ENCODE measurements at regions not wholly inside any gene's neighbourhood (a gene's known extent, or its start where the extent isn't known, plus 50 kb on each side); places are given as distances from the start of the nearest gene placed in this dataset.

- TF ChIP-seq CTCF (IDR thresholded peaks at IDR 0.05) (no peak), EZH2 (IDR thresholded peaks at IDR 0.05; ENCODE audit: borderline replicate concordance, insufficient read depth, low read depth, low read length, poor library complexity, severe bottlenecking) (no peak)
- H4K20me1 ChIP-seq (ENCODE audit: control insufficient read depth, insufficient read depth, low read length, poor library complexity, severe bottlenecking) = no peaks in the 10 kb centered on the region
- H3K27me3 Mint-ChIP-seq = peaks cover 4% of the 10 kb centered on the region
- H3K27me3 ChIP-seq (replicated peaks in 1 of 4; ENCODE audit: control extremely low read depth in 1 of 4, control insufficient read depth in 3 of 4, insufficient read depth in 4 of 4, low read length in 3 of 4) = no peaks in the 10 kb centered on the region
- ChIA-PET POLR2A (no interaction called here), CTCF (no interaction called here)
- no peaks in the 10 kb centered on the region for H3K4me1 Mint-ChIP-seq
- no peak overlapping the region for H3K4me3 ChIP-seq (ENCODE audit: control extremely low read depth in 1 of 5, extremely low read depth in 1 of 5, insufficient read depth in 1 of 5, low read depth in 2 of 5, low read length in 4 of 5)
- no peak for ATAC-seq (ENCODE audit: low read depth)
- no peaks in the 10 kb centered on the region for H3K79me2 ChIP-seq (ENCODE audit: control insufficient read depth, insufficient read depth, low read length)
- DNase-seq = no peak
- no peak overlapping the region for H3K4me2 ChIP-seq (replicated peaks; ENCODE audit: low read depth, low read length, poor library complexity, severe bottlenecking)
- no peaks in the 10 kb centered on the region for H3K36me3 ChIP-seq (replicated peaks in 1 of 2; ENCODE audit: control extremely low read depth in 1 of 2, control insufficient read depth in 1 of 2, extremely low read depth in 1 of 2, insufficient read depth in 2 of 2, low read length in 1 of 2)
- H3K4me1 ChIP-seq (ENCODE audit: control insufficient read depth in 2 of 2, insufficient read depth in 2 of 2, low read length in 2 of 2) = no peaks in the 10 kb centered on the region
- no peak overlapping the region for H3K27ac Mint-ChIP-seq
- H3K27ac ChIP-seq (ENCODE audit: low read length in 2 of 2) = no peak overlapping the region
- H3K9me3 Mint-ChIP-seq (ENCODE audit: insufficient read depth) = no peaks in the 10 kb centered on the region
- intact Hi-C loops (cut with micrococcal nuclease) = no loop called here
- no peaks in the 10 kb centered on the region for H3K9me3 ChIP-seq (ENCODE audit: control extremely low read depth in 1 of 3, control insufficient read depth in 2 of 3, insufficient read depth in 1 of 3, low read length in 2 of 3)
- H3K4me3 Mint-ChIP-seq = no peak overlapping the region
- no peak overlapping the region for H2AFZ ChIP-seq (ENCODE audit: insufficient read depth, low read depth, low read length, poor library complexity, severe bottlenecking)
- 82% methylated on average over 1 of the region's 8 CpGs for WGBS (ENCODE audit: insufficient coverage)
- no peak overlapping the region for H3K9ac ChIP-seq (ENCODE audit: low read length)
Measured at GRCh38 chr21:26761174-26761915, 83.9 kb downstream of the ADAMTS1 start.

GRCh38 chr21:26759731-26760130 is 85.5 kb downstream of the ADAMTS1 start:
- H3K27me3 ChIP-seq (replicated peaks in 1 of 4; ENCODE audit: control extremely low read depth in 1 of 4, control insufficient read depth in 3 of 4, insufficient read depth in 4 of 4, low read length in 3 of 4) = no peaks in the 10 kb centered on the region
- Mint-ChIP-seq H3K4me1 (no peaks in the 10 kb centered on the region), H3K27me3 (peaks cover 4% of the 10 kb centered on the region), H3K9me3 (ENCODE audit: insufficient read depth) (no peaks in the 10 kb centered on the region), H3K4me3 (no peak overlapping the region), H3K27ac (no peak overlapping the region)
- no peaks in the 10 kb centered on the region for H3K4me1 ChIP-seq (ENCODE audit: control insufficient read depth in 2 of 2, insufficient read depth in 2 of 2, low read length in 2 of 2)
- H3K36me3 ChIP-seq (replicated peaks in 1 of 2; ENCODE audit: control extremely low read depth in 1 of 2, control insufficient read depth in 1 of 2, extremely low read depth in 1 of 2, insufficient read depth in 2 of 2, low read length in 1 of 2) = no peaks in the 10 kb centered on the region
- no peak overlapping the region for H3K4me2 ChIP-seq (replicated peaks; ENCODE audit: low read depth, low read length, poor library complexity, severe bottlenecking)
- WGBS (ENCODE audit: insufficient coverage) = no CpG with 5 or more reads among the region's 2 CpGs
- no peaks in the 10 kb centered on the region for H3K79me2 ChIP-seq (ENCODE audit: control insufficient read depth, insufficient read depth, low read length)
- no peak overlapping the region for H2AFZ ChIP-seq (ENCODE audit: insufficient read depth, low read depth, low read length, poor library complexity, severe bottlenecking)
- POLR2A ChIA-PET = no interaction called here
- TF ChIP-seq CTCF (IDR thresholded peaks at IDR 0.05) = no peak
- intact Hi-C loops (cut with micrococcal nuclease) = no loop called here
- no peak overlapping the region for H3K4me3 ChIP-seq (ENCODE audit: control extremely low read depth in 1 of 5, extremely low read depth in 1 of 5, insufficient read depth in 1 of 5, low read depth in 2 of 5, low read length in 4 of 5)
- H3K27ac ChIP-seq (ENCODE audit: low read length in 2 of 2) = no peak overlapping the region
- H3K9me3 ChIP-seq (ENCODE audit: control extremely low read depth in 1 of 3, control insufficient read depth in 2 of 3, insufficient read depth in 1 of 3, low read length in 2 of 3) = no peaks in the 10 kb centered on the region
- CTCF ChIA-PET = no interaction called here
- H3K9ac ChIP-seq (ENCODE audit: low read length) = no peak overlapping the region
- no peak for DNase-seq
- H4K20me1 ChIP-seq (ENCODE audit: control insufficient read depth, insufficient read depth, low read length, poor library complexity, severe bottlenecking) = no peaks in the 10 kb centered on the region
- ATAC-seq (ENCODE audit: low read depth) = no peak

All from B cell (primary cell).